ENCODE measurements at regions not wholly inside any gene's neighbourhood (a gene's known extent, or its start where the extent isn't known, plus 50 kb on each side); places are given as distances from the start of the nearest gene placed in this dataset.

DNA sequence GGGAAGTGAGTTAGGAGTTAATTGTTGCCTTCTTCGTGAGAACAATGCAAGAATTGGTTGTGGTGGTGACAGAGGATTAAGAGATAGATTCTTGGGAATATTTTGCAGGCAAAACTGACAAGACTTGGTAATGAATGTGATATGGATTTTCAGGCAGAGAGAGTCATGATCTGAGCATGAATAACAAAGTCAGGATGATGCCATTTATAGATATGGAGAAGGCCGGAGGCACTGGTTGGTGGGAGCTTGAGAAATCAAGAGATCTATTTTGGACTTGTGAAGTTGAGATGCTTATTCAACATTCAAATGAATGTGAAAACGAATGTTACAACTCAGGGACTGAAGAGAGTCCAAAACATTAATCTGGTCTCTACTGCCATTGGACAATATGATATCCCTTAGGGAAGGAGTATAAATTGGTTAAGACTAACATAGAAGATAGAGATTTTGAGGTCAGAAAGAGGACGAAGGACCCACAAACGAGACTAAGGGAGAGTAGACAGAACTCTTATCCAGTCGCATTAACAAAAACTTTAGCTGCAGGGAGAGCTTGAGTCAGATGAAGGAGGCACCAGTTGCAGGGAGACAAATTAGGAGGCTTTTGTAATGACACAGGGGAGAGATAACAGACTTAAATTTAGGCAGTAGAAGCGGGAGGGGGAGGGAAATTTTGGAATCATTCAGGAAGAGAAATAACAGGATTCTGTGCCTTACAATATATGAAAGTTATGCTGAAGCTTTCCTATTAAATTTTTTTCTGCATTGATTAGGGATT lies 1090.6 kb downstream of the GALC start:
- TF ChIP-seq, protein P1, sequence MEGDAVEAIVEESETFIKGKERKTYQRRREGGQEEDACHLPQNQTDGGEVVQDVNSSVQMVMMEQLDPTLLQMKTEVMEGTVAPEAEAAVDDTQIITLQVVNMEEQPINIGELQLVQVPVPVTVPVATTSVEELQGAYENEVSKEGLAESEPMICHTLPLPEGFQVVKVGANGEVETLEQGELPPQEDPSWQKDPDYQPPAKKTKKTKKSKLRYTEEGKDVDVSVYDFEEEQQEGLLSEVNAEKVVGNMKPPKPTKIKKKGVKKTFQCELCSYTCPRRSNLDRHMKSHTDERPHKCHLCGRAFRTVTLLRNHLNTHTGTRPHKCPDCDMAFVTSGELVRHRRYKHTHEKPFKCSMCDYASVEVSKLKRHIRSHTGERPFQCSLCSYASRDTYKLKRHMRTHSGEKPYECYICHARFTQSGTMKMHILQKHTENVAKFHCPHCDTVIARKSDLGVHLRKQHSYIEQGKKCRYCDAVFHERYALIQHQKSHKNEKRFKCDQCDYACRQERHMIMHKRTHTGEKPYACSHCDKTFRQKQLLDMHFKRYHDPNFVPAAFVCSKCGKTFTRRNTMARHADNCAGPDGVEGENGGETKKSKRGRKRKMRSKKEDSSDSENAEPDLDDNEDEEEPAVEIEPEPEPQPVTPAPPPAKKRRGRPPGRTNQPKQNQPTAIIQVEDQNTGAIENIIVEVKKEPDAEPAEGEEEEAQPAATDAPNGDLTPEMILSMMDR (IDR thresholded peaks at IDR 0.05; ENCODE audit: insufficient read depth, low read depth, low read length, missing control alignments), result no peak
- DNase-seq (ENCODE audit: low read depth), result no peak
- no peak overlapping the region for H3K4me3 ChIP-seq (ENCODE audit: low read depth, low read length)

- H3K4me3 ChIP-seq (ENCODE audit: low read depth, low read length), result no peak overlapping the region
- DNase-seq (ENCODE audit: low read depth), result no peak
- TF ChIP-seq, protein P1 (IDR thresholded peaks at IDR 0.05; ENCODE audit: insufficient read depth, low read depth, low read length, missing control alignments), result no peak
Measured at GRCh38 chr14:86897704-86898513, 1095.1 kb downstream of the GALC start.

DNA sequence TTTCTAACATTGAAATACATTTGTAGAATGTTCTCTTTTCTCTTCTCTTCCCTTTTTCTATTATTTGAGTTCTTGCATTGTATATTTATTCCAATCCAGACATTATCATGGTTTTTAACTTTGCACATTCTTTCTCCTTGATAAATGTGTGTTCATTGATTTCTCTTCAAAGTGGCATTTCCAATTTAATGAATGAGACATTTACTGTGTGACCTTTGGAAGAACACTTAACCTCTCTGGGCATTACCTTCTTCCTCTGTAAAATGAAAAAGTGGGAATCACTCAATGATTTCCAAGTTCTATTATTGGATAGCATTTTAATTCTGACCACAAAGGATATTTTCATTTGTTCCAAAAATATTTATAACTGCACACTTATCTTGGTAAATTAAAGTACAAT lies 1095.8 kb downstream of the GALC start:
- no peak overlapping the region for H3K4me3 ChIP-seq (ENCODE audit: low read depth, low read length)
- TF ChIP-seq, protein P1 (IDR thresholded peaks at IDR 0.05; ENCODE audit: insufficient read depth, low read depth, low read length, missing control alignments), result no peak
- no peak for DNase-seq (ENCODE audit: low read depth)

DNA sequence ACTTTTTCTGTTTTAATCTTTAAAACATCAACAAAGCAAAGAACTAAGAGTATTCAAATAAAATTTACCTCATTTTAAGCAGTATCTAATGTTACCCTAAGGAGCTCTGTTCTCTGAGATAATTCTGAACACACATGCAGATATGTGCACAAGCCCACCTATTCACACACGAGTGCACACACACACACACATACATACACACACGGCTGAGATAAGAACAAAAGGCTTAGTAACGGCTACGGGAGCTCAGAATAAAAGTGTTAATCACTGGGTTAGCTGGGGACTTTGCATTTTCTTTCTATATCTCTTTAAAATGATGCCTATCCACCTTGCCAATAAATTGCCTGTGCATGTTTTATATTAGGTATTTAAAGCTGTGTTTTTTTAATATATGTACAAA lies 1096.3 kb downstream of the GALC start:
- H3K4me3 ChIP-seq (ENCODE audit: low read depth, low read length), result no peak overlapping the region
- DNase-seq (ENCODE audit: low read depth), result no peak
- TF ChIP-seq, protein P1 (IDR thresholded peaks at IDR 0.05; ENCODE audit: insufficient read depth, low read depth, low read length, missing control alignments), result no peak

- TF ChIP-seq, protein P1 (IDR thresholded peaks at IDR 0.05; ENCODE audit: insufficient read depth, low read depth, low read length, missing control alignments), result no peak
- DNase-seq (ENCODE audit: low read depth), result no peak
- H3K4me3 ChIP-seq (ENCODE audit: low read depth, low read length), result no peak overlapping the region
Measured at GRCh38 chr14:86892152-86892956, 1100.6 kb downstream of the GALC start.

DNA sequence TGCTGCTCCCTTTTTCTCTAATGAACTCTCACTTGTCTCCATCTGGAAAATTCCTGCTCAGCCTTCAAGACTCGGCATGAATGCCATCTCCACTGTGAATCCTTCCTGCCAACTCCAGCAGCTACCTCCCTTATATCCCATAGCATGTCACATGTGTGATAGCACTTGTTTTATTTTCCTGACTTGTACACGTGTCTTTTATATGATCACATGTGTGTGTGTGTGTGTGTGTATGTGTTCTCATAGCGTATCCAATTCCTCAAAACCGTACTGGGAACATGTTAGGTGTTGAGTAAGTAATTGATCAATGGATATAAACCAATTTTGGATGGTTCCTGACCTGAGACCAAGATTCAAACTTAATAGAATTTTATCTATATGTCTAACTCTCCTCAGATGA lies 1107.7 kb downstream of the GALC start:
- no peak overlapping the region for H3K4me3 ChIP-seq (ENCODE audit: low read depth, low read length)
- TF ChIP-seq, protein P1 (IDR thresholded peaks at IDR 0.05; ENCODE audit: insufficient read depth, low read depth, low read length, missing control alignments), result no peak
- no peak for DNase-seq (ENCODE audit: low read depth)

All from GM12865 (cell line).